ENCODE measurements at regions not wholly inside any gene's neighbourhood (a gene's known extent, or its start where the extent isn't known, plus 50 kb on each side); places are given as distances from the start of the nearest gene placed in this dataset.

DNA sequence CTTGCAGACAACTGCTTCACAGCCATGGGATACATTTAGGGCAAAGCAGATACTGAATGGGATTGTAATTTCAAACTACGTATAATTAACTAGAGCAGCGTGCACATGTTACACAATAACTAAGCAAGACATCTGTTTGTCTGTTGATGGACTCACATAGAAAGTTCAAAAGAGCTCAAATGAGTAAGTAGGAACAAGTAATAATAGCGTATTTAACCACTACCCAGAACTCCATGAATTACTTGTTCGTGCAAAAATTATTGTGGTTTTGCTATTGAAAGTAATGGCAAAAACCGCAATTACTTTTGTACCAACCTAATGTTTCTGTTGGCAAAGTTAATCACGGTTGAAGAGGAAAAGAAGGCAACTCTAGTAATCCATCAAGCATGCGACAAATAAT is 825.4 kb downstream of the PCDH18 start:
- TF ChIP-seq, protein P1, sequence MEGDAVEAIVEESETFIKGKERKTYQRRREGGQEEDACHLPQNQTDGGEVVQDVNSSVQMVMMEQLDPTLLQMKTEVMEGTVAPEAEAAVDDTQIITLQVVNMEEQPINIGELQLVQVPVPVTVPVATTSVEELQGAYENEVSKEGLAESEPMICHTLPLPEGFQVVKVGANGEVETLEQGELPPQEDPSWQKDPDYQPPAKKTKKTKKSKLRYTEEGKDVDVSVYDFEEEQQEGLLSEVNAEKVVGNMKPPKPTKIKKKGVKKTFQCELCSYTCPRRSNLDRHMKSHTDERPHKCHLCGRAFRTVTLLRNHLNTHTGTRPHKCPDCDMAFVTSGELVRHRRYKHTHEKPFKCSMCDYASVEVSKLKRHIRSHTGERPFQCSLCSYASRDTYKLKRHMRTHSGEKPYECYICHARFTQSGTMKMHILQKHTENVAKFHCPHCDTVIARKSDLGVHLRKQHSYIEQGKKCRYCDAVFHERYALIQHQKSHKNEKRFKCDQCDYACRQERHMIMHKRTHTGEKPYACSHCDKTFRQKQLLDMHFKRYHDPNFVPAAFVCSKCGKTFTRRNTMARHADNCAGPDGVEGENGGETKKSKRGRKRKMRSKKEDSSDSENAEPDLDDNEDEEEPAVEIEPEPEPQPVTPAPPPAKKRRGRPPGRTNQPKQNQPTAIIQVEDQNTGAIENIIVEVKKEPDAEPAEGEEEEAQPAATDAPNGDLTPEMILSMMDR (conservative IDR thresholded peaks at IDR 0.05; ENCODE audit: low read depth, low read length), result no peak
- TF ChIP-seq MXI1 (IDR thresholded peaks at IDR 0.05; ENCODE audit: borderline replicate concordance, low read depth, low read length) (no peak), FOS (IDR thresholded peaks at IDR 0.05; ENCODE audit: low read depth, low read length) (no peak), POLR2A (IDR thresholded peaks at IDR 0.05; ENCODE audit: low read depth, low read length) (no peak), MAZ (IDR thresholded peaks at IDR 0.05; ENCODE audit: borderline replicate concordance, low read depth, low read length) (no peak), ELK1 (IDR thresholded peaks at IDR 0.05; ENCODE audit: borderline replicate concordance, low read depth, low read length) (no peak), MAFK (IDR thresholded peaks at IDR 0.05; ENCODE audit: low read depth, low read length) (no peak)

Data from IMR-90 (cell line).